ENCODE measurements at regions not wholly inside any gene's neighbourhood (a gene's known extent, or its start where the extent isn't known, plus 50 kb on each side); places are given as distances from the start of the nearest gene placed in this dataset.

GRCh38 chr22:44616882-44617655 is 84.9 kb upstream of the PRR5 start:
- WGBS (ENCODE audit: insufficient coverage), result 77% methylated on average over 19 of the region's 19 CpGs
- Histone ChIP-seq H3K27me3 (ENCODE audit: control insufficient read depth, insufficient read depth, low read length) (peaks cover 2% of the 10 kb centered on the region), H3K27ac (ENCODE audit: low read depth, low read length) (no peak overlapping the region), H3K4me3 (ENCODE audit: low read depth, low read length) (no peak overlapping the region), H3K4me1 (ENCODE audit: control insufficient read depth, insufficient read depth, low read length) (peaks cover 28% of the 10 kb centered on the region), H3K9me3 (ENCODE audit: control insufficient read depth, insufficient read depth, low read length) (no peaks in the 10 kb centered on the region), H3K36me3 (ENCODE audit: control insufficient read depth, insufficient read depth, low read length) (no peaks in the 10 kb centered on the region)
- no peak for DNase-seq (ENCODE audit: low read depth in 4 of 6, low spot score in 6 of 6)

GRCh38 chr22:44616461-44616860 is 85.5 kb upstream of the PRR5 start:
- no peaks in the 10 kb centered on the region for H3K36me3 ChIP-seq (ENCODE audit: control insufficient read depth, insufficient read depth, low read length)
- H3K27ac ChIP-seq (ENCODE audit: low read depth, low read length), result no peak overlapping the region
- peaks cover 22% of the 10 kb centered on the region for H3K4me1 ChIP-seq (ENCODE audit: control insufficient read depth, insufficient read depth, low read length)
- 76% methylated on average over 4 of the region's 9 CpGs for WGBS (ENCODE audit: insufficient coverage)
- DNase-seq (ENCODE audit: low read depth in 4 of 6, low spot score in 6 of 6), result no peak
- no peaks in the 10 kb centered on the region for H3K9me3 ChIP-seq (ENCODE audit: control insufficient read depth, insufficient read depth, low read length)
- H3K4me3 ChIP-seq (ENCODE audit: low read depth, low read length), result no peak overlapping the region
- peaks cover 2% of the 10 kb centered on the region for H3K27me3 ChIP-seq (ENCODE audit: control insufficient read depth, insufficient read depth, low read length)

- H3K9me3 ChIP-seq (ENCODE audit: control insufficient read depth, insufficient read depth, low read length), result no peaks in the 10 kb centered on the region
- peaks cover under 1% of the 10 kb centered on the region for H3K27me3 ChIP-seq (ENCODE audit: control insufficient read depth, insufficient read depth, low read length)
- DNase-seq (ENCODE audit: low read depth in 4 of 6, low spot score in 6 of 6), result no peak
- H3K27ac ChIP-seq (ENCODE audit: low read depth, low read length), result no peak overlapping the region
- H3K36me3 ChIP-seq (ENCODE audit: control insufficient read depth, insufficient read depth, low read length), result no peaks in the 10 kb centered on the region
- 94% methylated on average over 4 of the region's 8 CpGs for WGBS (ENCODE audit: insufficient coverage)
- H3K4me3 ChIP-seq (ENCODE audit: low read depth, low read length), result no peak overlapping the region
- peaks cover 18% of the 10 kb centered on the region for H3K4me1 ChIP-seq (ENCODE audit: control insufficient read depth, insufficient read depth, low read length)
Observed at GRCh38 chr22:44615602-44616180, 86.3 kb upstream of the PRR5 start.

- H3K36me3 ChIP-seq (ENCODE audit: control insufficient read depth, insufficient read depth, low read length), result no peaks in the 10 kb centered on the region
- 71% methylated on average over 11 of the region's 16 CpGs for WGBS (ENCODE audit: insufficient coverage)
- H3K9me3 ChIP-seq (ENCODE audit: control insufficient read depth, insufficient read depth, low read length), result no peaks in the 10 kb centered on the region
- peak in 1 of 6 donors; percentile 68 for DNase-seq (ENCODE audit: low read depth in 4 of 6, low spot score in 6 of 6)
- no peak overlapping the region for H3K27ac ChIP-seq (ENCODE audit: low read depth, low read length)
- H3K27me3 ChIP-seq (ENCODE audit: control insufficient read depth, insufficient read depth, low read length), result no peaks in the 10 kb centered on the region
- H3K4me3 ChIP-seq (ENCODE audit: low read depth, low read length), result no peak overlapping the region
- peaks cover 12% of the 10 kb centered on the region for H3K4me1 ChIP-seq (ENCODE audit: control insufficient read depth, insufficient read depth, low read length)
Observed at GRCh38 chr22:44615146-44615545, 86.9 kb upstream of the PRR5 start.

GRCh38 chr22:44613196-44613595 is 88.8 kb upstream of the PRR5 start:
- Histone ChIP-seq H3K4me3 (ENCODE audit: low read depth, low read length) (no peak overlapping the region), H3K27ac (ENCODE audit: low read depth, low read length) (no peak overlapping the region), H3K4me1 (ENCODE audit: control insufficient read depth, insufficient read depth, low read length) (peaks cover 24% of the 10 kb centered on the region), H3K36me3 (ENCODE audit: control insufficient read depth, insufficient read depth, low read length) (no peaks in the 10 kb centered on the region), H3K27me3 (ENCODE audit: control insufficient read depth, insufficient read depth, low read length) (no peaks in the 10 kb centered on the region), H3K9me3 (ENCODE audit: control insufficient read depth, insufficient read depth, low read length) (no peaks in the 10 kb centered on the region)
- DNase-seq (ENCODE audit: low read depth in 4 of 6, low spot score in 6 of 6), result no peak
- no CpG with 5 or more reads among the region's 2 CpGs for WGBS (ENCODE audit: insufficient coverage)

- Histone ChIP-seq H3K27ac (ENCODE audit: low read depth, low read length) (no peak overlapping the region), H3K36me3 (ENCODE audit: control insufficient read depth, insufficient read depth, low read length) (no peaks in the 10 kb centered on the region), H3K9me3 (ENCODE audit: control insufficient read depth, insufficient read depth, low read length) (no peaks in the 10 kb centered on the region), H3K4me3 (ENCODE audit: low read depth, low read length) (no peak overlapping the region), H3K27me3 (ENCODE audit: control insufficient read depth, insufficient read depth, low read length) (no peaks in the 10 kb centered on the region), H3K4me1 (ENCODE audit: control insufficient read depth, insufficient read depth, low read length) (peaks cover 29% of the 10 kb centered on the region)
- no peak for DNase-seq (ENCODE audit: low read depth in 4 of 6, low spot score in 6 of 6)
- WGBS (ENCODE audit: insufficient coverage), result 100% methylated on average over 1 of the region's 2 CpGs
Observed at GRCh38 chr22:44611880-44612496, 90.0 kb upstream of the PRR5 start.

- WGBS (ENCODE audit: insufficient coverage), result 62% methylated on average over 3 of the region's 8 CpGs
- H3K9me3 ChIP-seq (ENCODE audit: control insufficient read depth, insufficient read depth, low read length), result no peaks in the 10 kb centered on the region
- H3K36me3 ChIP-seq (ENCODE audit: control insufficient read depth, insufficient read depth, low read length), result no peaks in the 10 kb centered on the region
- H3K4me1 ChIP-seq (ENCODE audit: control insufficient read depth, insufficient read depth, low read length), result peaks cover 40% of the 10 kb centered on the region
- DNase-seq (ENCODE audit: low read depth in 4 of 6, low spot score in 6 of 6), result peak in 1 of 6 donors; percentile 91
- no peaks in the 10 kb centered on the region for H3K27me3 ChIP-seq (ENCODE audit: control insufficient read depth, insufficient read depth, low read length)
- H3K27ac ChIP-seq (ENCODE audit: low read depth, low read length), result no peak overlapping the region
- H3K4me3 ChIP-seq (ENCODE audit: low read depth, low read length), result no peak overlapping the region
Observed at GRCh38 chr22:44610071-44610470, 91.9 kb upstream of the PRR5 start.

- WGBS (ENCODE audit: insufficient coverage), result 76% methylated on average over 12 of the region's 12 CpGs
Observed at GRCh38 chr22:44609400-44609988, 92.5 kb upstream of the PRR5 start.

GRCh38 chr22:44608597-44609399 is 93.2 kb upstream of the PRR5 start:
- H3K27ac ChIP-seq (ENCODE audit: low read depth, low read length), result no peak overlapping the region
- no peaks in the 10 kb centered on the region for H3K27me3 ChIP-seq (ENCODE audit: control insufficient read depth, insufficient read depth, low read length)
- H3K36me3 ChIP-seq (ENCODE audit: control insufficient read depth, insufficient read depth, low read length), result no peaks in the 10 kb centered on the region
- no peaks in the 10 kb centered on the region for H3K9me3 ChIP-seq (ENCODE audit: control insufficient read depth, insufficient read depth, low read length)
- H3K4me1 ChIP-seq (ENCODE audit: control insufficient read depth, insufficient read depth, low read length), result peaks cover 42% of the 10 kb centered on the region
- H3K4me3 ChIP-seq (ENCODE audit: low read depth, low read length), result no peak overlapping the region
- 49% methylated on average over 12 of the region's 13 CpGs for WGBS (ENCODE audit: insufficient coverage)
- DNase-seq (ENCODE audit: low read depth in 4 of 6, low spot score in 6 of 6), result peak in 2 of 6 donors; percentile 55 to 62

More at GRCh38 chr22:44609400-44609988, 92.5 kb upstream of the PRR5 start:
- peaks cover 42% of the 10 kb centered on the region for H3K4me1 ChIP-seq (ENCODE audit: control insufficient read depth, insufficient read depth, low read length)
- no peaks in the 10 kb centered on the region for H3K27me3 ChIP-seq (ENCODE audit: control insufficient read depth, insufficient read depth, low read length)
- no peak for DNase-seq (ENCODE audit: low read depth in 4 of 6, low spot score in 6 of 6)
- H3K9me3 ChIP-seq (ENCODE audit: control insufficient read depth, insufficient read depth, low read length), result no peaks in the 10 kb centered on the region
- H3K36me3 ChIP-seq (ENCODE audit: control insufficient read depth, insufficient read depth, low read length), result no peaks in the 10 kb centered on the region
- no peak overlapping the region for H3K4me3 ChIP-seq (ENCODE audit: low read depth, low read length)
- H3K27ac ChIP-seq (ENCODE audit: low read depth, low read length), result no peak overlapping the region

Measured in spinal cord (tissue), 9 donors.